GM10248 (cell line): ENCODE measurements at regions not wholly inside any gene's neighbourhood (a gene's known extent, or its start where the extent isn't known, plus 50 kb on each side); places are given as distances from the start of the nearest gene placed in this dataset.
A peak's percentile ranks its signal among the peaks of the same experiment; 100 is the strongest.

Experiments used
- CTCF ChIA-PET: fragments of 300-600 bp; sonication (Branson Sonifier 250); formaldehyde crosslinking; extraction: SDS; loops from one replicate; lab custom pipeline; 2021; ENCODE audit warnings: antibody characterized with exemption; lab: Yijun Ruan, JAX
- POLR2A ChIA-PET: fragments of 350-650 bp; sonication (Branson Sonifier 250); formaldehyde crosslinking; extraction: SDS; loops from one replicate; lab custom pipeline; 2020; ENCODE audit warnings: antibody characterized with exemption; lab: Yijun Ruan, JAX
- DNase-seq: peaks from one replicate; pipeline ENCODE4 v3.0.0; 2012; ENCODE audit errors: extremely low spot score
- CTCF ChIP-seq: IDR thresholded peaks from 2 replicates; pipeline ENCODE4 v1.5.1; 2012; ENCODE audit warnings: mild to moderate bottlenecking, low read depth; ENCODE audit errors: extremely low read depth, missing control alignments, control extremely low read depth

- ChIA-PET POLR2A (no interaction called here), CTCF (no interaction called here)
- TF ChIP-seq CTCF: no peak
- DNase-seq: no peak
Observed at GRCh38 chr10:123536176-123536845, 129.8 kb upstream of the GPR26 start.

GRCh38 chr10:123537188-123537961, 128.8 kb upstream of the GPR26 start:
- DNase-seq: no peak
- ChIA-PET CTCF (interaction anchor here (1.1 kb wide), 1 partner anchor 146 kb away, joined by 3 read pairs; no protein-coding TSS in a partner anchor), POLR2A (interaction anchor here (0.5 kb wide), 1 partner anchor 384 kb away, joined by 3 read pairs; no protein-coding TSS in a partner anchor)
- TF ChIP-seq CTCF: no peak

GRCh38 chr10:123538401-123539320, 127.5 kb upstream of the GPR26 start:
- no peak for DNase-seq
- CTCF ChIA-PET: interaction anchor here (0.9 to 1.9 kb wide), 7 partner anchors 11 to 405 kb away, joined by 3 to 4 read pairs (median 3); no protein-coding TSS in a partner anchor

DNA sequence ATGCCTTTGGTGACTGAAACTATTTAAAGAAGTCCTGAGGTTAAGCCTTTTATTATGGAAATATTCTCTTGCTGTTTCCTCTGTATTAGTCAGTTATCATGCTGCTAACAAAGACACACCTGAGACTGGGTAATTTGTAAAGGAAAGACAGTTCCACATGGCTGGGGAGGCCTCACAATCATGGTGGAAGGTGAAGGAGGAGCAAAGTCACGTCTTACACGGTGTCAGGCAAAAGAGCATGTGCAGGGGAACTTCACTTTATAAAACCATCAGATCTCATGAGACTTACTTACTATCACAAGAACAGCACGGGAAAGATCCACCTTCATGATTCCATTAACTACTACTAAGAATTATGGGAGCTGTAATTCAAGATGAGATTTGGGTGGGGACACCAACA, 121.2 kb upstream of the GPR26 start:
- CTCF ChIA-PET: interaction anchor here (1.3 to 2.0 kb wide), 2 partner anchors 12 to 14 kb away, joined by 3 to 7 read pairs; no protein-coding TSS in a partner anchor
- no peak for DNase-seq
- TF ChIP-seq CTCF: no peak
- POLR2A ChIA-PET: no interaction called here

More at GRCh38 chr10:123538401-123539320, 127.5 kb upstream of the GPR26 start:
- no peak for TF ChIP-seq CTCF
- POLR2A ChIA-PET: no interaction called here

GRCh38 chr10:123548770-123549169, 117.4 kb upstream of the GPR26 start:
- no peak for TF ChIP-seq CTCF
- DNase-seq: peak; percentile 5
- POLR2A ChIA-PET: no interaction called here
- CTCF ChIA-PET: interaction anchor here (0.6 to 1.9 kb wide), 11 partner anchors 10 to 506 kb away, joined by 3 to 6 read pairs (median 3); no protein-coding TSS in a partner anchor
